NCI-H774 (cell line): ENCODE measurements at regions not wholly inside any gene's neighbourhood (a gene's known extent, or its start where the extent isn't known, plus 50 kb on each side); places are given as distances from the start of the nearest gene placed in this dataset.

Experiments
- DNase-seq: peaks from one replicate; lab custom pipeline; 2025; lab: John Stamatoyannopoulos, UW

GRCh38 chr3:94259291-94259690 is 196.4 kb downstream of the NSUN3 start:
- no peak for DNase-seq

GRCh38 chr3:94269763-94270162 is 206.9 kb downstream of the NSUN3 start:
- no peak for DNase-seq

- no peak for DNase-seq
Observed at GRCh38 chr3:94272016-94272415, 209.2 kb downstream of the NSUN3 start.

GRCh38 chr3:94280958-94281357 is 218.1 kb downstream of the NSUN3 start:
- DNase-seq = no peak

- DNase-seq = no peak
Observed at GRCh38 chr3:94285872-94286271, 223.0 kb downstream of the NSUN3 start.

- no peak for DNase-seq
Observed at GRCh38 chr3:94291686-94292085, 228.8 kb downstream of the NSUN3 start.

GRCh38 chr3:94292151-94292550 is 229.3 kb downstream of the NSUN3 start:
- no peak for DNase-seq

- DNase-seq = no peak
Observed at GRCh38 chr3:94293793-94294195, 230.9 kb downstream of the NSUN3 start.

GRCh38 chr3:94294806-94295205 is 231.9 kb downstream of the NSUN3 start:
- DNase-seq = no peak

- DNase-seq = no peak
Observed at GRCh38 chr3:94299716-94300115, 236.9 kb downstream of the NSUN3 start.

GRCh38 chr3:94301366-94301765 is 238.5 kb downstream of the NSUN3 start:
- no peak for DNase-seq

- no peak for DNase-seq
Observed at GRCh38 chr3:94303266-94303665, 240.4 kb downstream of the NSUN3 start.

GRCh38 chr3:94303897-94304296 is 241.0 kb downstream of the NSUN3 start:
- no peak for DNase-seq

- DNase-seq = no peak
Observed at GRCh38 chr3:94304954-94305353, 242.1 kb downstream of the NSUN3 start.

GRCh38 chr3:94305835-94306611 is 243.2 kb downstream of the NSUN3 start:
- no peak for DNase-seq

GRCh38 chr3:94307588-94307987 is 244.7 kb downstream of the NSUN3 start:
- DNase-seq = no peak

- no peak for DNase-seq
Observed at GRCh38 chr3:94308767-94309166, 245.9 kb downstream of the NSUN3 start.

- no peak for DNase-seq
Observed at GRCh38 chr3:94310341-94311135, 247.7 kb downstream of the NSUN3 start.

- DNase-seq = no peak
Observed at GRCh38 chr3:94311651-94312050, 248.8 kb downstream of the NSUN3 start.

- DNase-seq = no peak
Observed at GRCh38 chr3:94314218-94314883, 251.5 kb downstream of the NSUN3 start.

- DNase-seq = no peak
Observed at GRCh38 chr3:94317017-94317416, 254.2 kb downstream of the NSUN3 start.

- DNase-seq = no peak
Observed at GRCh38 chr3:94323596-94323995, 260.7 kb downstream of the NSUN3 start.

GRCh38 chr3:94331831-94332230 is 269.0 kb downstream of the NSUN3 start:
- DNase-seq = no peak
